Stomach (tissue), 8 donors: ENCODE measurements at regions not wholly inside any gene's neighbourhood (a gene's known extent, or its start where the extent isn't known, plus 50 kb on each side); places are given as distances from the start of the nearest gene placed in this dataset.
"Not testable (repeated sequence)": the region's sequence is repeated elsewhere in the genome, so short reads cannot be mapped to it uniquely, and the experiment has no call there.

ENCODE experiments used
- DNase-seq, 2 donors: peaks; one replicate each; pipeline versions ENCODE4 v3.0.0 to v3.0.0-alpha.2; 2013 to 2019
- H3K27ac ChIP-seq, 5 donors: fragments of 200-600 bp in 4 of 5; sonication (generic) in 4 of 5; one replicate each; pipeline ENCODE4 v1.5.1; 2013 to 2019; ENCODE audit warnings: mild to moderate bottlenecking in 1 of 5, moderate library complexity in 1 of 5
- H3K27me3 ChIP-seq, 3 donors: fragments of 200-600 bp; sonication (generic); one replicate each; pipeline ENCODE4 v1.5.1; 2017 to 2019; ENCODE audit warnings: mixed run types in 1 of 3
- H3K36me3 ChIP-seq, 4 donors: fragments of 200-600 bp; sonication (generic); 1 replicate in 3 of 4; 2 replicates in 1 of 4; pipeline ENCODE4 v1.5.1; 2016 to 2019
- H3K4me1 ChIP-seq, 4 donors: fragments of 200-600 bp; sonication (generic); one replicate each; pipeline ENCODE4 v1.5.1; 2016 to 2019
- H3K4me3 ChIP-seq, 4 donors: fragments of 200-600 bp; sonication (generic) in 3 of 4; one replicate each; pipeline ENCODE4 v1.5.1; 2016 to 2019; ENCODE audit warnings: mild to moderate bottlenecking in 1 of 4
- H3K9me3 ChIP-seq, 4 donors: fragments of 200-600 bp; sonication (generic); one replicate each; pipeline ENCODE4 v1.5.1; 2016 to 2019
- EP300 ChIP-seq: sonication (generic); formaldehyde crosslinking; IDR thresholded peaks from one replicate; pipeline ENCODE4 v1.6.1; 2017; ENCODE audit warnings: antibody characterized with exemption
- POLR2A ChIP-seq, 4 donors: fragments of 450-650 bp; IDR thresholded peaks; one replicate each; pipeline ENCODE4 v1.6.1; 2016; ENCODE audit warnings: antibody characterized with exemption in 4 of 4, control low read depth in 2 of 4, mild to moderate bottlenecking in 1 of 4, moderate library complexity in 1 of 4
- POLR2AphosphoS5 ChIP-seq, 3 donors: sonication (generic); formaldehyde crosslinking; IDR thresholded peaks; one replicate each; pipeline ENCODE4 v1.6.1; 2016; ENCODE audit warnings: antibody characterized with exemption in 3 of 3
- WGBS, 5 donors: extraction: QIAGEN DNeasy Blood & Tissue Kit in 3 of 5; methylation state at CpG; one replicate each; pipeline versions ENCODE4 v1.1.5 to v1.1.7; 2013 to 2018; 5-methylcytosine and 5-hydroxymethylcytosine counted together
- intact Hi-C: fragments of 100-400 bp; cut with DNase I; formaldehyde crosslinking; loops from one replicate; pipeline ENCODE4 v1.15.1; 2023; ENCODE audit warnings: low total_unique reads
- TF ChIP-seq, protein P1 (sequence below), 7 experiments: fragments of 450-650 bp in 4 of 7; fragments of 200-600 bp in 3 of 7; sonication (generic) in 3 of 7; IDR thresholded peaks; one replicate each; pipeline ENCODE4 v1.5.1; 2016 to 2019; ENCODE audit warnings: antibody characterized with exemption in 7 of 7, control low read depth in 2 of 7, mild to moderate bottlenecking in 1 of 7
- donor health status: healthy with polysubstance abuse.
- donor health status: Bipolar disorder and iron deficiency.
- donor health status: healthy.

DNA sequence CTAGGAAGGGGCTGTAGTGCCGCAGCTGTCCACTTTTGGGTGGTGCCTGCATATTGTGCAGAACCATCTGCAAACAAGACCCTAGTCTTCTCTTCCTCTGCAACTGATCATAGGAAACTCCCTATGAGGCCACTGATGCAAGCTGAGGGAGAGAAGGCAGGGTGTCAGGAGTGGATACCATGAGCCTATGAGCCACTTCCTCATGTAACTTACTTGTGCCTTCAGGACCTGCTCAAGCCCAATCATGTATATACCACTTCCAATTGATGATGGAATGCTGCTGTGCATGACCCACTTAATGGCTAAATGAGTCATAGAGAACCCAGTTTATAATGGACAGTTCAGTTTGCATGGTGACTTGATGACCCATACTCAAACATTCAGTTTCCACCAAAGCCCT lies 107.9 kb downstream of the ALG10B start:
- no peak overlapping the region for H3K4me3 ChIP-seq
- H3K27me3 ChIP-seq: no peaks in the 10 kb centered on the region
- peaks cover 0 to 16% (median 8%) of the 10 kb centered on the region in 4 donors for H3K9me3 ChIP-seq
- no peaks in the 10 kb centered on the region for H3K4me1 ChIP-seq
- no peak for DNase-seq
- H3K36me3 ChIP-seq: no peaks in the 10 kb centered on the region
- H3K27ac ChIP-seq: no peak overlapping the region
- 93 to 100% (median 97%) methylated on average over 1 of the region's 1 CpG for WGBS, 5 donors
- intact Hi-C loops: no loop called here
- TF ChIP-seq, protein P1, sequence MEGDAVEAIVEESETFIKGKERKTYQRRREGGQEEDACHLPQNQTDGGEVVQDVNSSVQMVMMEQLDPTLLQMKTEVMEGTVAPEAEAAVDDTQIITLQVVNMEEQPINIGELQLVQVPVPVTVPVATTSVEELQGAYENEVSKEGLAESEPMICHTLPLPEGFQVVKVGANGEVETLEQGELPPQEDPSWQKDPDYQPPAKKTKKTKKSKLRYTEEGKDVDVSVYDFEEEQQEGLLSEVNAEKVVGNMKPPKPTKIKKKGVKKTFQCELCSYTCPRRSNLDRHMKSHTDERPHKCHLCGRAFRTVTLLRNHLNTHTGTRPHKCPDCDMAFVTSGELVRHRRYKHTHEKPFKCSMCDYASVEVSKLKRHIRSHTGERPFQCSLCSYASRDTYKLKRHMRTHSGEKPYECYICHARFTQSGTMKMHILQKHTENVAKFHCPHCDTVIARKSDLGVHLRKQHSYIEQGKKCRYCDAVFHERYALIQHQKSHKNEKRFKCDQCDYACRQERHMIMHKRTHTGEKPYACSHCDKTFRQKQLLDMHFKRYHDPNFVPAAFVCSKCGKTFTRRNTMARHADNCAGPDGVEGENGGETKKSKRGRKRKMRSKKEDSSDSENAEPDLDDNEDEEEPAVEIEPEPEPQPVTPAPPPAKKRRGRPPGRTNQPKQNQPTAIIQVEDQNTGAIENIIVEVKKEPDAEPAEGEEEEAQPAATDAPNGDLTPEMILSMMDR (IDR thresholded peaks at IDR 0.05): no peak
- TF ChIP-seq EP300 (no peak), POLR2AphosphoS5 (IDR thresholded peaks at IDR 0.05) (no peak), POLR2A (IDR thresholded peaks at IDR 0.05) (no peak)

- Histone ChIP-seq H3K36me3 (no peaks in the 10 kb centered on the region), H3K4me1 (no peaks in the 10 kb centered on the region), H3K27ac (no peak overlapping the region), H3K9me3 (peaks cover 0 to 14% (median 7%) of the 10 kb centered on the region in 4 donors), H3K27me3 (no peaks in the 10 kb centered on the region), H3K4me3 (no peak overlapping the region)
- TF ChIP-seq, protein P1 (IDR thresholded peaks at IDR 0.05): no peak
- intact Hi-C loops: no loop called here
- no peak for DNase-seq
- 41 to 80% (median 50%) methylated on average over 1 of the region's 1 CpG for WGBS, 5 donors
Observed at GRCh38 chr12:38427442-38427841, 110.9 kb downstream of the ALG10B start.

DNA sequence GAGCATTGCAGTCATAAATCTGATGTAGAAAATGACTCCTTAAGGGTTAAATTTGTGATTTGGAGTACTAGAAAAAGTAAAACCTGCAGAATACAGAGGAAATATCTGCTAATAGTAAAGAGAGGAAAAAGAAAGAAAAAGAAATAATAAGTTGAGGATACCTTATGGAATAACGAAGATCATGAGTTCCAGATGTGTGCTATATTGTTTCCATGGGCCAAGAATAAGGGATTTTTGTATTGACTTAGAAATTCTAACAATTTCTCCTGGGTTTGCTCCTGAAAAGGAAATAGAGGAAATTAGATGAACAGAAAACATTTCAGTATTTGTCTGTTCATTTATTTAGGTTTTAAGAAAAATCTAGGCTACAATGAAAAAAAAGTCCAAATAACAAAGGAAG lies 115.3 kb downstream of the ALG10B start:
- intact Hi-C loops: no loop called here
- H3K9me3 ChIP-seq: peaks cover 0 to 7% (median 2%) of the 10 kb centered on the region in 4 donors
- H3K4me1 ChIP-seq: no peaks in the 10 kb centered on the region
- no peaks in the 10 kb centered on the region for H3K27me3 ChIP-seq
- no peak overlapping the region for H3K4me3 ChIP-seq
- TF ChIP-seq POLR2AphosphoS5 (IDR thresholded peaks at IDR 0.05) (no peak), POLR2A (IDR thresholded peaks at IDR 0.05) (no peak), EP300 (no peak)
- TF ChIP-seq, protein P1 (IDR thresholded peaks at IDR 0.05): no peak
- H3K27ac ChIP-seq: no peak overlapping the region
- no peak for DNase-seq
- 39 to 60% (median 59%) methylated on average over 1 of the region's 1 CpG for WGBS, 5 donors
- no peaks in the 10 kb centered on the region for H3K36me3 ChIP-seq

GRCh38 chr12:38441871-38442281 lies 125.3 kb downstream of the ALG10B start:
- DNase-seq, intact Hi-C loops, H3K27me3 ChIP-seq, H3K27ac ChIP-seq, H3K36me3 ChIP-seq, H3K4me1 ChIP-seq, H3K4me3 ChIP-seq: not testable (repeated sequence)
- 90 to 95% (median 93%) methylated on average over 11 to 20 of the region's 20 CpGs for WGBS, 5 donors
- H3K9me3 ChIP-seq: peaks cover 0 to 11% (median 5%) of the 10 kb centered on the region in 4 donors

DNA sequence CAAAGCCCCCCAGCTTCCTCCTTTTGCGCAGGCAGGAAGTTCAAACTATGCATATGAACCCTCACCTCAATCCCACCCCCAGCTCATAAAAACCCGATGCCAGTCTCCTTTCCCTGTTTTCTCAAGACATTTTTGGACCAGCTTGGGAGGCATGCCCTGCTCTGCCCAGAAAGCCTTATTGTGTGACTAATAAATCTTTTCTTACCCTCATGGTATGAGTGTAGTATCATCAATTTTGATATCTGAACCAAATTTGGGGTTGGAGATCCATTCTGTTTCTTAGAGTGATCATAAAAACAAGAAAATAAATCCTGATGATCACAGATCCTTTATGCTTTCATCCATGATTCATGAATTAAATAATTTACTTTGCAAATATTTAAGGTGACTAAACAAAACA lies 128.5 kb downstream of the ALG10B start:
- intact Hi-C loops: no loop called here
- H3K9me3 ChIP-seq: peaks cover 0 to 6% (median 0%) of the 10 kb centered on the region in 4 donors
- DNase-seq: no peak
- TF ChIP-seq, protein P1 (IDR thresholded peaks at IDR 0.05): no peak
- TF ChIP-seq POLR2AphosphoS5 (IDR thresholded peaks at IDR 0.05) (no peak), EP300 (no peak), POLR2A (IDR thresholded peaks at IDR 0.05) (no peak)
- H3K4me1 ChIP-seq: no peaks in the 10 kb centered on the region
- no peak overlapping the region for H3K27ac ChIP-seq
- H3K36me3 ChIP-seq: no peaks in the 10 kb centered on the region
- 75 to 97% (median 77%) methylated on average over 2 of the region's 2 CpGs for WGBS, 5 donors
- no peak overlapping the region for H3K4me3 ChIP-seq
- H3K27me3 ChIP-seq: no peaks in the 10 kb centered on the region
